NCI-H748 treated with DMSO at 0.1 percent for 48 hours (cell line): ENCODE measurements at regions not wholly inside any gene's neighbourhood (a gene's known extent, or its start where the extent isn't known, plus 50 kb on each side); places are given as distances from the start of the nearest gene placed in this dataset.

Experiments
- DNase-seq: peaks from one replicate; lab custom pipeline; 2025; lab: John Stamatoyannopoulos, UW

DNA sequence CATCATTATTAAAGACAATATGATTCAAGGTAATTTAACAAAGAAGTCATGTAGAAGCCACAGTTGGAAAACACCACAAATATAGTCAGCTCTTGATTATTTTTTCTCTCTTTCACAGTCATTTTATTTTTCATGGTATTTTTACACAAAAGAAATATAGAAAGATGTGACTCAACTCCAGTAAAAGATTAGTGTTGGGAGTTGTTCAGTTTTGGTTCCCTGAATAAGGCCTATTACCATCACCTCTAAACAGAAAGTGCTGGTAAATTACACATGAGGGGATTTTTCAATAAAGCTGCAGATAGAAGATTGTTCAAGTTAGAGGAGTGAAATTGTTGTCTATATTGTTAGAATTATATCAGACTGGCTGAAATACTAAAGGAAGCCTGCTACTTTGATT lies 107.0 kb downstream of the DDIT4L start:
- DNase-seq: no peak

DNA sequence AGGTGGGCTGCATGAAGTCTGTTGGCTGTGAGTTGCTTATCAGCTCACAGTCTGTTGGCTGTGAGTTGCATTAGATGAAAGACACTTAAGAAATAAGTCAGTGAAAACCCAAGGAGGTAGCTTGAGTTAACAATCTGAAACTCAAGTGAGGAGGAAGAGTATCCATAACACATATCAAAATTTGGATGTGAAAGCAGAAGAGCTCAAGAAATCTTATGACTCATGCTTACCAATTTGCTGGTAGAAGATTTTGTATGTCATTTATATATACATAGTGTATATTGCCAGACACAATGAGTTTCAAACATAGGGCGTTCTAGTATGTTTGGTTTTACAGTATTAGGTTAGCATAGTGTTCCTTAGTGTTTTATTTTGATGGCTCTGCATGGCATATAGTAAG lies 107.4 kb downstream of the DDIT4L start:
- no peak for DNase-seq

DNA sequence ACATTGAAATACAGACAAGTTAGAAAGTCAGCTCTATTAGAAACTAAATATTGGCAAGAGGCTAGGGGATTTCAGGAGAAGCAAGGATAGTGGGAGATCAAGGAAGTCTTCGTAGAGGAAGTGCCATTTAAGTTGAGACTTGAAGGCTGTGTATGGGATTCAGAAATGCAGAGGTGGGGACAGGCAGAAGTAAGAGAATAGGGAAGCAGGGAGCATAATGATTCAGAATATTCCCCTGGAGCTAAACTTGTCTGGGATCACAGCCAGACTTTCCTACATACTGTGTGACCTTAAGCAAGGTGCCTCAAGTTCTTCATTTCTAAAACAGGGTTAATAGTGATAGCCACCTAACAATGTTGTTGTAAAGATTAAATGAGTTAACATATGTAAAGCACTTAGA lies 108.8 kb downstream of the DDIT4L start:
- DNase-seq: no peak

DNA sequence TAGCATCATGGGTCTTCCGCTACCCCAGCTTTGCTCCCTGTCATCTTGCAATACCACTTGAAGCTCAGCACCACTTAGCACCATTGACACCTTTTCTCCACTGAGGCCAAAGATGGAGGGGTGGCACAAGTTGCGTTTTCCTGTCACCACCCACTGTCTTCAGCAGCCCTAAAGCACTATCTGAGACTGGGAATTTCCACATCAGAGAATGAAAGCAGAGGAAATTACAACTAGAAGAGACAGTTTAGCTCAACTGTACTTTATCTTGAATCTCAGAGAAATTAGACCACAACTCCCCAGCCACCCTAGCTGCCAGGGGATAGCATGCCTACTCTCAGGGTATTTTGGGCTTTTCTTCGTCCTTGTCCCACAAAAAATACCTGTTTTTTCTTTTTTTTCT lies 111.0 kb downstream of the DDIT4L start:
- DNase-seq: no peak

DNA sequence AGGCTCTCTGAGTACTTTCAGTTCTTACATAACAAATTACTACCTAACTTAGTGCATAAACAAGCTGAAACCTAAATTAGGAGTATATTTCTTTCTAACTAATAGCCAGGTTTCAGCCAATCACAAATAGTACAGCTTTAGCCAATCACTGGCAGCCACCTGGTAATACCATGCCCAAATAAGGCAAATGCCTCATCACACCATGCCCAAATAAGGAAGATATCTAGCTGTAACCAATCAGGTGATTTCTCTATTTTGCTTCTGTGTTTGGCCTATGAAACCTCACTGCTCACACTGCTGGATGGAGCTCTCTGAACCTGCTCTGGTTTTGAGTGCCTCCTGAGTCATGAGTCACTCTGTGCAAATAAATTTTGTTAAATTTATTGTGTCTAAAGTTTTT lies 113.5 kb downstream of the DDIT4L start:
- no peak for DNase-seq

DNA sequence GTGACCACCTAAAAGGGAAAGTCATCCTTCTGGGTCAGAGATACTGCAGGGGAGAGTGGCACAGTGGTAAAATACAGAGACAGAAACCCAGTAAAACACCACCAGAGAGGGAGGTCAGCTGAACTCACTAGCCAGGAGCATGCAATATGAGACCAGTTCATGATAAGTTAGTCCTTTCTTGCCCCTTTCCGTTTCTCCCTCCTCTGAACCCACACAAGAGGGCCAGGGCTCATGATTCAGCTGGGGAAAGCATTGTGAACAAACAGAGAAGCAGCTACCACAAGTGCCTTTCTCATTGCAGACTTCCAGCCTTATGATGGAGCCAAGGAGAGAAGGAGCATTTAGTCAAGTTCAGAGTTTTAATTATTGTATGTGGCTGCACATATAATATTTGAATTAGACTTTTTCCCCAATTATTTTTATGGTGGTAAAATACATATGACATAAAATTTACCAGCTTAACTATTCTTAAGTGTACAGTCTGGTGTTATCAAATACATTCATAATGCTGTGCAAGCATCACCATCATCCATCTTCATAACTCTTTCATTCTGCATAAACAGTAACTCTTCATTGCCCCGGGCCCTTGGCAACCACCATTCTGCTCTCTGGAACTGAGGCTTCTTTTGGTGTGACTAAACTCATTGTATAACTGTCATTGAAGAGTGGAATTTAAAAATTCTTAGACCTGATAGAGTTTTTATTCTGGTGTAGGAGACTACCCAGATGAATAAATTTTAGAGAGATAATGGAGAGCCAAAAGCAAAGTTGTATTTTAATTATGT lies 114.6 kb downstream of the DDIT4L start:
- no peak for DNase-seq

DNA sequence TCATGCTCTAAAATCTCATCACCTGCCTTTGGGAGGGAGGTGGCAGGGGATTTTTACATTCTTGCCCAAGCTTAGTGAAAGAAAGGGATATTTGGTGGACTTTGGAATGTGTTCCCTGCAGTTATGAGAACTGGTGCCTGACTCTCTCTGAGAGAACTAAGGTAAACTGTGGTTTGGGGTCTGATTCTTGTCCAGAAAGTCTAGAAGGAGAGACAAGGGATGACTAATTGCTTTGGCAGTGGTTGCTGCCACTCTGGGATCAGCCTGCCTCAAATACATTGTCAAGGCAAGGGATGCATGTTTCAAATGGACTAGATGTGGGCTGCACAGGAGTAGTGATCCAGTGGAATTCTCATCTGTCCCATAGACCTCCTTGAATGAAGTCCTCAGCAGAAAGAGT lies 115.2 kb downstream of the DDIT4L start:
- no peak for DNase-seq

DNA sequence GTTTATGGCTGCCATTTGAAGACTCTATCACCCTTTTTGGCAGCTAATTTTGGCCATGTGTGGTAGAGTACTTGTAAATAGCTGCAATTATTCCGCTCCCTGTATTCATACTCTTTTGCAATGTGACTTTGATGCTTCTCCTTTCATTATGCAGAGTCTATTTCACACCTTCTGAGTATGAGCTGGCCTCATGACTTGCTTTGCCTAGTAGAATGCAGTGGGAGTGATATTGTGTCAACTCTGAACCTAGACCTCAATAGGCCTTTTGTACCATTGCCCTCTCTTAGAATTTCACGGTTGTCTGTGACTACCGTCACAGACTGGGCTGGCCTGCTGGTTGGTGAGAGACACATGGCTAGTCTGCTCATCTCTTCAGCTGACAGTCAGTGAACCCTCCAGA lies 118.8 kb downstream of the DDIT4L start:
- DNase-seq: no peak

DNA sequence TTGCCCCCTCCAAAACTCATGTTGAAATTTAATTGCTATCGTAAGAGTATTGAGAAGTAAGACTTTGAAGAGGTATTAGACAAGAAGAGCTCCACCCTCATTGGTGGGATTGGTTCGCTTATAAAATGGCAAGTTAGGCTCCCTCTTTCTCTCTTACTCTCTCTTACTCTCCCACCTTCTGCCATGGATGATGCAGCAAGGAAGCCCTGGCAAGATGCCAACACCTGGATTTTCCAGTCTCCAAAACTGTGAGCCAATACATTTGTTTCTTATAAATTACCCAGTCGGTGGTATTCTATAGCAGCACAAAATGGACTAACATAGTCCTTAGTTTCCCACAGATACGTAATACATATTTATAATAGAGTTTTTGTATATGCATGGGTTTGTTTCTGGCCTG lies 119.4 kb downstream of the DDIT4L start:
- DNase-seq: no peak

DNA sequence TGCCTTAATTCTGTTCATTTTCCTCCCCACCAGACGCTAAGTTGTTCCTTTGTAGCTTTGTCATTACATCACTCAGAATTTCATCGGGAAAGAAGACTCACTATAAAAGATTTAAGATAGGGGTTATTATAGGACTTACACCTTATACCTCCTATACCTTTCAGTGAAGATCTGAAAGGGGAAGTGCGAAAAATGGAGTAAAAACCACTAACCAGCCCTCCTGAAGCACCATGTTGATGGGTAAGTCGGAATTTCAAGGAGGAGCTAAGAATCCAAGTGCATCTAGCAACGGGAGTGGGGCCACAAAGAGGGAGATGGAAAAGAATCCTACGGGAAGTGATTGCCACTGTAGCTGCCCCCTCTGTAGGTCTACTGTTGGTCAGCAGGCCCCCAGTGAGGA lies 119.1 kb upstream of the H2AZ1 start:
- DNase-seq: no peak

DNA sequence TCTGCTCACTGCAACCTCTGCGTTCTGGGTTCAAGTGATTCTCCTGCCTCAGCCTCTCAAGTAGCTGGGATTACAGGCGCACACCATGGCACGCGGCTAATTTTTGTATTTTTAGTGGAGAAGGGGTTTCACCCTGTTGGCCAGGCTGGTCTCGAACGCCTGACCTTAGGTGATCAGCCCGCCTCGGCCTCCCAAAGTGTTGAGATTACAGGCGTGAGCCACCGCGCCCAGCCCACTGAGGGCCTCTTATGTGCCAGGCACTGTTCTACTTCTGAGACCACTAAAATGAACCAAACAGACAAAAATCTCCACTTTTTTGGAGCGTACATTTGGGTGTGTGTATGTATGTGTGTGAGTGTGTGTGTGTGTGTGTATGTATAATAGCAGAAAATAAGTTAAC lies 117.2 kb upstream of the H2AZ1 start:
- DNase-seq: no peak

DNA sequence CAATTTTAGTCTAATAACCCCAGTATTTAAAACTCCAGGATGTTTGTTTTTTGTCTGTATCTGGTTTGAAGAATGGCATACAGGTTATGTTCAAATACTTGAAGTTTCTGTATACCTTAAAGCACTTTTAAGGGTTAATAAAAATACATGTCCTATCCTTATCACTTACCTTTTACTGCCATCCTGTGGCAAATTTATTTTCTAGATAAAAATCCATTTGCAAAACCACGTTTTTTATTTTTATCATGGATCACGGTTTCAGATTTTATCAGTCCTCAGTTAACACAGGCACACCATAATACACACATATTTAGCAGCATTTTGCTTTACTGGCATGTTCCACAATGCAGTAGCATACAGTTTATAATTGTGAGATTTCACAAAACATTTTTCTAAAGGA lies 113.3 kb upstream of the H2AZ1 start:
- no peak for DNase-seq

DNA sequence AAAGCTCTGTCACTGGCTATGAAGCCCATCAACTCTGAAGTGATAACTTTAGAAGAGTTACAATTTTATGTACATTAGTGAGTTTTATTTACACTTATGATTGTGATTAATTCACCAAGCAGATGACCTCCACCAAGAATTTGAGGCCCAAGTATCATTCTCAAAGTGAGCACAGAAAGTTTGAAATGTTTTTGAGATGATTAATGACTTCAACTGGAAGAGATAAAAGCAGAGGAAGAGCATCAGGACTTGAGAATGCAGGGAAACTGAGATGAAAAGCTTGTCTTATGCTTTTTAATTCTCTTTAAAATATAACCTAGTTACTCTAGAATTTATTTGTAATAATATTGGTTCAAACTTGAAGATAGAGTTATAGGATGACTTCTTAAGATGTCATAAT lies 112.8 kb upstream of the H2AZ1 start:
- no peak for DNase-seq

DNA sequence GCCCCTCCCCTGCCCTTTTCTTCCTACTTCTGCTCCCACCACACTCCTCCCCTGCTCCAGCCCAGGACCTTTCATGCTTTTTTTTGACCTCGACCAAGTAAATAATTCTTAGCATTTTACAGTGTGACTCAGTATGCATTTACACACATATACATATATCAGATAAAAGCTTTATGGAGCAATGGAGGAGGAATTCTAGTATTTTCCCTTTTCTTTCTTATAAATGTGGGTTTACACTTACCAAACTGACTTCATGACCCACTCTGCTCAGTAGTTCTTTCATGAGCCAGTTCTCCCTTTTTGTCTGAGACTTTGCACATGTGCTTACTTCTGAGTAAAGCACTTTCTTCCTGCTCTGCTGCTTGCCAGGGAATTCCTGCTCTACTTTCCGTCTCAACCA lies 111.8 kb upstream of the H2AZ1 start:
- DNase-seq: no peak

DNA sequence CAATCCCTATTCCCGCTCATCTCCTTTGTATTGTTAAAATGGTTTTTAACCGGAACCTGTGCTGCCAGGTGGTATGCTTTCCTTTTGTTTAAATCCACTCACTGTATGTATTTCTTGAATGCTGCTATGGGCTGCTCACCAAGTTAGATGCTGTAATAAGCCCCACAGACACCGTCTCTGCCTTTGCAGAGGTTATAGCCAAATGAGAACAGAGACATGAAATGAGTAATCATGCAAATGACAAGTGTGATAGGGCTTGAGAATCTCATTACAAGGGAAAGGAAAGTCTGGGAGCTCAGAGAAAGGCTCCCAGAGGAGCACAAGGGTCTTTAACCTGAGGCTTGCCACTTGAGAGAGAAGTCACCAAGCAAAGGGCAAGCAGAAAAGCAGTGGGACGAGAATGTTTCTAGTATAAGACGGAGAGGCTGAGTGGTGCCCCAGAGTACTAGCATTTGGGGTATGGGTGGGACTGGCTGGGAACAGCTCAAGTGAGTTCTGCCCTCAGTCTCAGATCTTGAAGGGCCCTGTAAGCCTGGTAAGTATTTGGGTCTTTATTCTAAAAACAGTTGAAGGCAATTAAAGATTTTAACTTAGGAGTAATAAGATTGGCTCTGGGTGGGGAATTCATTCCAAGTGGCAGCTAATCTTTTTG lies 110.8 kb upstream of the H2AZ1 start:
- DNase-seq: peak; percentile 14

DNA sequence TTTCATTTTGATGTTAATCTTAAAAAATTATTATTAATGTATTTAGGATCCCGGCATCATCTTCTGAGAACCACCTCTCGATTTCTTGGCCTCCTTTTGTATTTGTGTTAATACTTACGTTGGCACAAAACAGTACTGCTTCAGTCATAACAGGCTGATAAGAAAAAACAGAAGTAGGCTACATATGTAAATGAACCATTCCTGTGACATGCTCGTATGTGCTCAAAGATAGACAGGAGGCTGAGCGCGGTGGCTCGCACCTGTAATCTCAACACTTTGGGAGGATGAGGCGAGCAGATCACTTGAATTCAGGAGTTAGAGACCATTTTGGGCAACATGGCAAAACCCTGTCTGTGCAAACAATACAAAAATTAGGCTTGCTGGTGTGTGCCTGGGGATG lies 109.4 kb upstream of the H2AZ1 start:
- no peak for DNase-seq

DNA sequence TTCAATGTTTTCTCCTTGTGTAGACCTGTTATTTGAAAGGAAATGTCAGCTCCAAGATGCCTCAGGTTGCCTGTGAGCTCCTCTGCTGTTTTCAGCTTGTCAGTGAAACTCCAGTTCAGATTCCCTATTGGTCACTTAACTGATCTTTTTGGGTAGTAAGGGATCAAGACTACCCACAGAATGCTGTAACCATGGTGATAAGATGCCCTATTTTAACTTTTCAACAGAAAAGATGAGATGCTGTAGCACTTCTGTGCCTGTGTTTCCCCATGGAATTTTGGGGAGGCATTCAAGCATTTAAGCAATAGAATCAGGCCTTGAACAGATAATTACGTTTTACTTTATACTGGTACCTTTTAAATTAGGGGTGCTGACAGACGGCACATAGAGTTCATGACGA lies 106.6 kb upstream of the H2AZ1 start:
- no peak for DNase-seq

DNA sequence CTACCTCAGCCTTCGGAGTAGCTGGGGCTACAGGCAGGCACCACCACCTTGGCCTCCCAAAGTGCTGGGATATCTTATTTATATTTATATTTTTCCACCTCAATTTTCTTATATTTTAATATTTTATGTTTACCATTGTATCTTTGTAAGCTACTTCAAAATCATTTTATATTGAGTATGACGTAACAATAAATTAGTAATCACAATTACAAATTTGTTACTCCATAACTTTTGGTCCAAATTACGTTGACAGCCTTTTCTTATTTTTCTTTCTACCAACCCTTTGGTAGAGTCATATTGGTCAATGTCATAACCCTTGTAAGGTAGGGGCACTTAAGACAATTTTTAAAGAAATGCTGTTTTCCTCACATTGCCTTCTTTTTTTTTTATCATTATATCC lies 104.0 kb upstream of the H2AZ1 start:
- DNase-seq: no peak

DNA sequence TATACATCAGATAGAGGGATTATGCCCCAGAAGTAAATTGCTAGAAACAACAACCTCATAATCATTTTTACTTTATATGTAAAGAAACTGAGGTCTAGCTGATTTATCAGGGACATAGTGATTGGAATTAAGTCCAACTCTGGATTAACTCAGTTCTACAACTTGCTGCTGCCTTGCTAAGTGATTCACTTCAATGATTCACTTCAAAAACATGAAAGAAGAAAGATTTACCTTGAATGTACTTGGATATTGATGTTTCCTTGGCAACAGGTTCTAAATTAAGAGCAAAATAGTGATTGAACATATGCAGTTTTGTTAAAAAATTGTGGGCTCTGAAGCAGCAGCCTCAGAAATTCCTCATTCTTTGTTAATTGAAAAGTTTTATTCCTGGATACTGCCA lies 99.8 kb upstream of the H2AZ1 start:
- DNase-seq: no peak

DNA sequence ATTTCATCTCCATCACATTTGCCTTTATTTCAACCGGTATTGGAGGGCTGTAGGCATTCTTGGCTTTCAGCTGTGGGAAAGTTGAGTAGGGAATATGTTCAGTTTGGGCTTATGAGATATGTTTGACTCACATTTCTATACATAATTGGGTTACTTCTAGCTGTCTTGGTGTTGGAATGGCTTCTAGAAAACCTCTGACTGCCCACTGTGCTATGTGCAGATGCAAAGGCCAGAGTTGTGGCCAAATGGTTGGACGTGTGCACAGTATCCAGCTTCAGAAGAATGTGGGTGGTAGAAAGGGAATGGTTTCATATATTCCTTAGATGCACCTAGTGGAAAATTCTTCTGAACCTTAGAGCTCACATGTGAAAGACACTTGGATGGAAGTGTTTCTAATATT lies 92.6 kb upstream of the H2AZ1 start:
- no peak for DNase-seq

DNA sequence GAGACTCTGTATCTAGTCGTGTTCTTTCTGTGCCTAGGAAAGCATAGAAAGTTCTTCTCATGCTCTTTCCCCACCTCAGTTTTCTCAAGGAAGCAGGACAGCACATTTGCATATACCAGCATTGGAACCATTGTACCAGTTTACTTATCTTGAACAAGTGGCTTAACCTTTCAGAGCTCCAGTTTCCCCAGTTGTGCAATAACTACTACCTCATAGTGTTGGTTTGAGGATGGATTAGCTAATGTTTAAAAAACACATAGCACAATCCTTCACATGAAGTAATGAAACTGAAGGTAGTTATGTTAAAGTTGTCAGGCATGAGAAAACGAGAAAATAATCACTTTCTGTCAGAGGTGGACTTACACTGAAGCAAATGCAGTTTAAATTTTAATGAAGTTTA lies 92.2 kb upstream of the H2AZ1 start:
- DNase-seq: no peak

DNA sequence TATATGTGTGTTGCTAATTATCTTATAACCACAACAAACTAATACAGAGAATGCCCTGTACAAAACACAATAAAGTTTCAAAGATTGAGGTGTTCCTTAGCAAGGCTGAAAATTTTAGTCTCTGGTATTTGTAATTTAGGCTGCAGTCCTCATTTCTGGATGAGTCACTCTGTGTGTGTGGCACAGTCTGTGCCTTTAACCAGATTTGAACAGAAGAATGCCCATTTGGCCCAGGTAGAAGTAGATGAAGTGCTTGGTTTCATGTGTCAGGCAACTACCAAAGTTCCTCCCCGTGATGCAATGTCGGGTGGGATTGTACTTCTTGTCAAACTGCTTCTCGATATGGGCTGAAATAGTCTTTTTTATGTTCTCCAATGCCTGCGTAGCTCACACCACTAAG lies 91.6 kb upstream of the H2AZ1 start:
- DNase-seq: no peak

DNA sequence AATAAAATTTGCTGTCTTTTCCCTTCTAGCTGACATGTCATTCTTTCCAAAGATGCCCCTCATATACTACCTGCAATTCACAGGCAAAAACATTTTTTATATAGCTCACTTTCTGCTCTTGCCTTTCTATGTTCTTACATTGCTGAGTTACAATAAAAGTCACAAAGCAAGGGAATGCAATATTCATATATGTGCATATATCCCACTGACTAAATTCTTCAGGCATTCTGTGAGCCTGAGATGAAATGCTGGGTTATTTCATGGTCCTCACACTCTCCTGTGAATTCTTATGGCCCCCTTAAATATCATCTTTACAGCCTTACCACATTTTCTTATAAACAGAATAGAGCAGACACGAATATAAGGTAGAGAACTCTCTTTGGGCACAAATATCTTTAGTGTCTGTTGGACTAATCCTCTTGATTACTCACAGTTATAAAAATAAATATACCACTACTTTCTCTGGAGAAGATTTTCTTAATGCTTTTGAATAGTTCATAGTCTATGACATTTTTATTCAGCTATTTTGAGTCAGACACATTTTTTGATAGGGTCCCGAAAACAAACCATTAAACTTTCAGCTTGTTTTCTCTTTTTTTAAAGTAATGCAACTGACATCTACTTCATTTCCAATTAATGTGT lies 84.1 kb upstream of the H2AZ1 start:
- DNase-seq: no peak

DNA sequence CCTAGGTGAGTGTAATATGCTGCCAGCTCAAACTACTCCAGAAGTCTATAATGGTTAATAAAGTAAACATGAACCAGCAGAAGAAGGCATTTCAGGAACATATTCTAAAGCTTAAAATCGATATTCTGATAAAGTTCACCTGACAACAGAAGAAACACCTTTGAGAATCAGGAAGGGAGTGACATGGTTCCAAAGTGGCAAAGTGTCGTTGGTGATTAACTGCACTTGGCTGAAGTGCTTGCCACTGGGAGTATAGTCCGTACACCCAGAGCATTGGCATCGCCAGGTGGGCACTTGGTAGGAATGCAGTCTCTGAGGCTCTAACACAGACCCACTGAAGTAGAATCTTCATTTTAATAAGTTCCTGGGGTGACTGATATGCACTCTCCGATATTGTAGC lies 76.0 kb upstream of the H2AZ1 start:
- DNase-seq: no peak
